NCI-H446 treated with DMSO at 0.1 percent for 48 hours (cell line): ENCODE measurements at regions not wholly inside any gene's neighbourhood (a gene's known extent, or its start where the extent isn't known, plus 50 kb on each side); places are given as distances from the start of the nearest gene placed in this dataset.

Experiments used
- DNase-seq: peaks from one replicate; lab custom pipeline; 2025; lab: John Stamatoyannopoulos, UW

- DNase-seq, result no peak
These were observed 370.8 kb downstream of the GPM6A start for GRCh38 chr4:175441256-175441655.

- no peak for DNase-seq
These were observed 368.5 kb downstream of the GPM6A start for GRCh38 chr4:175443547-175443946.

- DNase-seq, result no peak
These were observed 367.6 kb downstream of the GPM6A start for GRCh38 chr4:175444512-175444911.

GRCh38 chr4:175447016-175447415 lies 365.0 kb downstream of the GPM6A start:
- DNase-seq, result no peak

- no peak for DNase-seq
These were observed 361.6 kb downstream of the GPM6A start for GRCh38 chr4:175450446-175450845.

GRCh38 chr4:175451238-175451965 lies 360.7 kb downstream of the GPM6A start:
- DNase-seq, result no peak

GRCh38 chr4:175453456-175453855 lies 358.6 kb downstream of the GPM6A start:
- DNase-seq, result no peak

GRCh38 chr4:175456131-175456530 lies 355.9 kb downstream of the GPM6A start:
- DNase-seq, result no peak

- DNase-seq, result no peak
These were observed 354.1 kb downstream of the GPM6A start for GRCh38 chr4:175457956-175458355.

- DNase-seq, result no peak
These were observed 352.5 kb downstream of the GPM6A start for GRCh38 chr4:175459571-175459970.

- no peak for DNase-seq
These were observed 351.6 kb downstream of the GPM6A start for GRCh38 chr4:175460414-175460813.

GRCh38 chr4:175469514-175469913 lies 342.6 kb downstream of the GPM6A start:
- DNase-seq, result no peak

GRCh38 chr4:175470131-175470530 lies 341.9 kb downstream of the GPM6A start:
- DNase-seq, result no peak

GRCh38 chr4:175480404-175480803 lies 331.7 kb downstream of the GPM6A start:
- no peak for DNase-seq

- no peak for DNase-seq
These were observed 312.2 kb downstream of the GPM6A start for GRCh38 chr4:175499735-175500352.

- no peak for DNase-seq
These were observed 307.7 kb downstream of the GPM6A start for GRCh38 chr4:175504318-175504717.

GRCh38 chr4:175509320-175509719 lies 302.7 kb downstream of the GPM6A start:
- peak; percentile 16 for DNase-seq

GRCh38 chr4:175511861-175512260 lies 300.2 kb downstream of the GPM6A start:
- DNase-seq, result no peak

GRCh38 chr4:175514174-175514573 lies 297.9 kb downstream of the GPM6A start:
- no peak for DNase-seq

- DNase-seq, result no peak
These were observed 281.4 kb downstream of the GPM6A start for GRCh38 chr4:175530655-175531054.

- no peak for DNase-seq
These were observed 280.5 kb downstream of the GPM6A start for GRCh38 chr4:175531405-175532091.

- peak; percentile 18 for DNase-seq
These were observed 275.1 kb downstream of the GPM6A start for GRCh38 chr4:175536852-175537453.

- DNase-seq, result no peak
These were observed 272.6 kb downstream of the GPM6A start for GRCh38 chr4:175539498-175539897.
